H9 (cell line): ENCODE measurements at regions not wholly inside any gene's neighbourhood (a gene's known extent, or its start where the extent isn't known, plus 50 kb on each side); places are given as distances from the start of the nearest gene placed in this dataset.

Source experiments
- DNase-seq: peaks from one replicate; pipeline ENCODE4 v3.0.0-alpha.2; 2017
- H2AFZ ChIP-seq: one replicate; pipeline ENCODE4 v1.6.1; 2013; ENCODE audit warnings: mild to moderate bottlenecking, low read length, control low read depth, moderate library complexity
- H2AK5ac ChIP-seq: 2 replicates; pipeline ENCODE4 v1.6.1; 2013; ENCODE audit warnings: low read length, control low read depth, mixed read lengths; ENCODE audit not compliant: insufficient read length
- H2BK120ac ChIP-seq: one replicate; pipeline ENCODE4 v1.6.1; 2013; ENCODE audit warnings: low read depth, mild to moderate bottlenecking, low read length, control low read depth, inconsistent platforms; ENCODE audit not compliant: poor library complexity, severe bottlenecking
- H2BK12ac ChIP-seq: 2 replicates; pipeline ENCODE4 v1.6.1; 2013; ENCODE audit warnings: low read length, control low read depth, mixed read lengths, low read depth; ENCODE audit not compliant: insufficient read length
- H2BK15ac ChIP-seq: 2 replicates; pipeline ENCODE4 v1.6.1; 2013; ENCODE audit warnings: low read depth, low read length, control low read depth
- H2BK20ac ChIP-seq: one replicate; pipeline ENCODE4 v1.6.1; 2013; ENCODE audit warnings: low read depth, mild to moderate bottlenecking, low read length, control low read depth, inconsistent platforms; ENCODE audit not compliant: poor library complexity, severe bottlenecking
- H2BK5ac ChIP-seq: 2 replicates; pipeline ENCODE4 v1.6.1; 2013; ENCODE audit warnings: low read length, control low read depth, mixed read lengths; ENCODE audit not compliant: insufficient read length
- H3K14ac ChIP-seq: 2 replicates; pipeline ENCODE4 v1.6.1; 2013; ENCODE audit warnings: low read length, control low read depth; ENCODE audit not compliant: insufficient read depth
- H3K18ac ChIP-seq: 2 replicates; pipeline ENCODE4 v1.6.1; 2013; ENCODE audit warnings: low read depth, mild to moderate bottlenecking, mixed read lengths, low read length, control low read depth; ENCODE audit not compliant: insufficient read length
- H3K23ac ChIP-seq: 2 replicates; pipeline ENCODE4 v1.6.1; 2013; ENCODE audit warnings: low read length, control low read depth, mixed read lengths, low read depth; ENCODE audit not compliant: insufficient read length
- H3K23me2 ChIP-seq: 2 replicates; pipeline ENCODE4 v1.6.1; 2013; ENCODE audit warnings: low read depth, mild to moderate bottlenecking, mixed read lengths, low read length, control low read depth; ENCODE audit not compliant: insufficient read length, poor library complexity, severe bottlenecking
- H3K27ac ChIP-seq: 2 replicates; pipeline ENCODE4 v1.5.1; 2013; ENCODE audit warnings: low read length, control low read depth, mixed read lengths, low read depth; ENCODE audit not compliant: insufficient read length
- H3K27me3 ChIP-seq: 2 replicates; pipeline ENCODE4 v1.6.1; 2013; ENCODE audit warnings: low read length, control low read depth, inconsistent platforms; ENCODE audit not compliant: insufficient read depth
- H3K4ac ChIP-seq: 2 replicates; pipeline ENCODE4 v1.6.1; 2013; ENCODE audit warnings: low read depth, mild to moderate bottlenecking, control low read depth, inconsistent platforms, low read length, moderate library complexity
- H3K4me1 ChIP-seq: 2 replicates; pipeline ENCODE4 v1.6.1; 2013; ENCODE audit warnings: low read length, control low read depth, inconsistent platforms; ENCODE audit not compliant: insufficient read depth
- H3K4me2 ChIP-seq: 2 replicates; pipeline ENCODE4 v1.6.1; 2013; ENCODE audit warnings: low read length, control low read depth, mixed read lengths; ENCODE audit not compliant: insufficient read length, insufficient read depth
- H3K56ac ChIP-seq: 2 replicates; pipeline ENCODE4 v1.6.1; 2013; ENCODE audit warnings: low read depth, mild to moderate bottlenecking, mixed read lengths, low read length, control low read depth; ENCODE audit not compliant: insufficient read length
- H3K79me1 ChIP-seq: 2 replicates; pipeline ENCODE4 v1.6.1; 2013; ENCODE audit warnings: low read depth, mild to moderate bottlenecking, moderate library complexity, low read length, control low read depth, inconsistent platforms; ENCODE audit not compliant: insufficient read depth, poor library complexity, severe bottlenecking
- H3K79me2 ChIP-seq: 2 replicates; pipeline ENCODE4 v1.6.1; 2013; ENCODE audit warnings: low read length, control low read depth, inconsistent platforms; ENCODE audit not compliant: insufficient read depth
- H3K9ac ChIP-seq: 2 replicates; pipeline ENCODE4 v1.6.1; 2013; ENCODE audit warnings: low read length, control low read depth, mixed read lengths; ENCODE audit not compliant: insufficient read length; ENCODE audit errors: extremely low read depth
- H3K9me3 ChIP-seq: one replicate; pipeline ENCODE4 v1.6.1; 2013; ENCODE audit warnings: low read depth, low read length, inconsistent platforms; ENCODE audit not compliant: control insufficient read depth
- H3T11ph ChIP-seq: one replicate; pipeline ENCODE4 v1.6.1; 2013; ENCODE audit warnings: mild to moderate bottlenecking, low read length, control low read depth, inconsistent platforms
- H4K20me1 ChIP-seq: one replicate; pipeline ENCODE4 v1.6.1; 2013; ENCODE audit not compliant: control insufficient read depth, insufficient read length, insufficient read depth
- H4K5ac ChIP-seq: 2 replicates; pipeline ENCODE4 v1.6.1; 2013; ENCODE audit warnings: low read depth, mild to moderate bottlenecking, mixed read lengths, low read length, control low read depth; ENCODE audit not compliant: insufficient read length
- H4K8ac ChIP-seq: replicated peaks from 2 replicates; pipeline ENCODE4 v1.6.1; 2013; ENCODE audit warnings: low read length, control low read depth, mixed read lengths, low read depth; ENCODE audit not compliant: insufficient read length
- H4K91ac ChIP-seq: 2 replicates; pipeline ENCODE4 v1.6.1; 2013; ENCODE audit warnings: low read depth, mild to moderate bottlenecking, moderate library complexity, mixed read lengths, low read length, control low read depth; ENCODE audit not compliant: insufficient read length
- H3K27ac Mint-ChIP-seq, 3 experiments: 2 replicates in 2 of 3; 3 replicates in 1 of 3; pipeline ENCODE4 v1.8.0; 2020 to 2021; ENCODE audit warnings: mixed read lengths in 3 of 3, mild to moderate bottlenecking in 1 of 3, moderate library complexity in 1 of 3
- H3K27me3 Mint-ChIP-seq: 2 replicates; pipeline ENCODE4 v1.8.0; 2021; ENCODE audit warnings: low read depth, mild to moderate bottlenecking, moderate library complexity, mixed read lengths
- H3K36me3 Mint-ChIP-seq, 3 experiments: 2 replicates in 2 of 3; 3 replicates in 1 of 3; pipeline ENCODE4 v1.8.0; 2020 to 2021; ENCODE audit warnings: low read depth in 3 of 3, mixed read lengths in 3 of 3; ENCODE audit not compliant: insufficient read depth in 1 of 3
- H3K4me1 Mint-ChIP-seq, 2 experiments: 2 replicates each; pipeline ENCODE4 v1.8.0; 2020; ENCODE audit warnings: mixed read lengths in 2 of 2
- H3K4me3 Mint-ChIP-seq, 2 experiments: 2 replicates in 1 of 2; 3 replicates in 1 of 2; pipeline ENCODE4 v1.8.0; 2020 to 2021; ENCODE audit warnings: mild to moderate bottlenecking in 2 of 2, mixed read lengths in 2 of 2, moderate library complexity in 1 of 2
- H3K9me3 Mint-ChIP-seq, 2 experiments: 2 replicates in 1 of 2; 3 replicates in 1 of 2; pipeline ENCODE4 v1.8.0; 2020; ENCODE audit warnings: mild to moderate bottlenecking in 2 of 2, mixed read lengths in 2 of 2, moderate library complexity in 1 of 2
- CTCF ChIP-seq: fragments of 200-600 bp; sonication (generic); conservative IDR thresholded peaks from 3 replicates; pipeline ENCODE4 v1.8.0; 2021; ENCODE audit warnings: antibody characterized with exemption, mild to moderate bottlenecking
- WGBS: extraction: QIAGEN DNeasy Blood & Tissue Kit; methylation state at CpG from one replicate; pipeline ENCODE4 v1.1.7; 2013; ENCODE audit warnings: missing lambda C conversion rate, low lambda C conversion rate, mixed read lengths; ENCODE audit not compliant: insufficient read length; ENCODE audit errors: extremely low coverage; 5-methylcytosine and 5-hydroxymethylcytosine counted together

- Histone ChIP-seq H2AFZ (no peak overlapping the region), H3K9me3 (no peaks in the 10 kb centered on the region), H2BK120ac (no peak overlapping the region), H3K4me1 (no peaks in the 10 kb centered on the region), H3K79me1 (no peaks in the 10 kb centered on the region), H4K5ac (no peak overlapping the region), H3K9ac (no peak overlapping the region), H3K23ac (no peak overlapping the region), H3K18ac (no peak overlapping the region), H3K14ac (no peak overlapping the region), H2BK5ac (no peak overlapping the region), H2BK20ac (no peak overlapping the region), H4K20me1 (no peaks in the 10 kb centered on the region), H3T11ph (no peak overlapping the region), H3K4me2 (no peak overlapping the region), H2BK15ac (no peak overlapping the region), H2BK12ac (no peak overlapping the region), H3K4ac (no peak overlapping the region), H3K56ac (no peak overlapping the region), H2AK5ac (no peak overlapping the region), H4K8ac (no peak overlapping the region), H4K91ac (no peak overlapping the region), H3K79me2 (no peaks in the 10 kb centered on the region), H3K23me2 (no peaks in the 10 kb centered on the region), H3K27me3 (no peaks in the 10 kb centered on the region), H3K27ac (no peak overlapping the region)
- DNase-seq, result no peak
- WGBS, result no CpG with 5 or more reads among the region's 3 CpGs
- TF ChIP-seq CTCF, result no peak
- H3K36me3 Mint-ChIP-seq, result no peaks in the 10 kb centered on the region
- no peaks in the 10 kb centered on the region for H3K27me3 Mint-ChIP-seq
- no peaks in the 10 kb centered on the region for H3K4me1 Mint-ChIP-seq
- no peak overlapping the region for H3K27ac Mint-ChIP-seq
- H3K4me3 Mint-ChIP-seq, result no peak overlapping the region
- no peaks in the 10 kb centered on the region; a peak in 1 of 5 replicates for H3K9me3 Mint-ChIP-seq
Observed at GRCh38 chr9:24698881-24699518, 153.3 kb upstream of the IZUMO3 start.
